GM12878 (cell line): ENCODE measurements at regions not wholly inside any gene's neighbourhood (a gene's known extent, or its start where the extent isn't known, plus 50 kb on each side); places are given as distances from the start of the nearest gene placed in this dataset.
"Not testable (repeated sequence)": the region's sequence is repeated elsewhere in the genome, so short reads cannot be mapped to it uniquely, and the experiment has no call there.

Experiments
- ATAC-seq: fragments of 200-7000 bp; cut with Tn5 transposase; 3 replicates; pipeline ENCODE4 v1.9.1; 2020; ENCODE audit warnings: mild to moderate bottlenecking, moderate library complexity
- BruUV-seq: library from RNA; stranded (reverse); fragments of 400-500 nt; replicated peaks from 2 replicates; lab custom pipeline; 2021; lab: Mats Ljungman, UMichigan
- CTCF ChIA-PET: fragments of 300-600 bp; sonication (Branson Sonifier 250); formaldehyde crosslinking; extraction: SDS; loops from one replicate; lab custom pipeline; 2021; ENCODE audit warnings: inconsistent platforms; lab: Yijun Ruan, JAX
- POLR2A ChIA-PET: fragments of 350-600 bp; formaldehyde crosslinking; extraction: SDS; loops from one replicate; lab custom pipeline; 2021; ENCODE audit warnings: inconsistent platforms; lab: Charles Lee
- RAD21 ChIA-PET: fragments of 300-600 bp; sonication (Branson Sonifier 250); formaldehyde crosslinking; loops from one replicate; lab custom pipeline; 2023; ENCODE audit warnings: antibody characterized with exemption; ENCODE audit not compliant: unreplicated experiment; lab: Charles Lee
- SMC1A ChIA-PET: fragments of 300-600 bp; sonication (Branson Sonifier 250); formaldehyde crosslinking; loops from one replicate; lab custom pipeline; 2023; ENCODE audit not compliant: unreplicated experiment, uncharacterized antibody; lab: Charles Lee
- DNase-seq: peaks from one replicate; pipeline ENCODE4 v3.0.0-alpha.2; 2011; ENCODE audit warnings: low read depth, low spot score
- FAIRE-seq: peaks from 3 replicates; lab custom pipeline; 2011; peaks lifted over from hg19 to GRCh38; lab: Jason Lieb, UNC
- H2AFZ ChIP-seq: 2 replicates; pipeline ENCODE4 v1.6.0; 2011; ENCODE audit warnings: low read depth, low read length, control low read depth; ENCODE audit not compliant: control insufficient read depth
- H3K27ac ChIP-seq: 2 replicates; pipeline ENCODE4 v1.5.1; 2011; ENCODE audit warnings: control low read depth; ENCODE audit not compliant: control insufficient read depth, insufficient read depth
- H3K27me3 ChIP-seq, 2 experiments: replicated peaks in 1 of 2; 2 replicates each; pipeline versions ENCODE4 v1.6.0 to v1.6.1; 2011; ENCODE audit warnings: low read length in 1 of 2; ENCODE audit not compliant: control insufficient read depth in 2 of 2, insufficient read depth in 2 of 2
- H3K36me3 ChIP-seq, 2 experiments: 2 replicates each; pipeline ENCODE4 v1.5.1; 2011; ENCODE audit warnings: low read length in 1 of 2; ENCODE audit not compliant: control insufficient read depth in 2 of 2, insufficient read depth in 2 of 2
- H3K4me1 ChIP-seq: 2 replicates; pipeline ENCODE4 v1.6.1; 2011; ENCODE audit warnings: mild to moderate bottlenecking, low read length, moderate library complexity, mixed read lengths; ENCODE audit not compliant: control insufficient read depth, insufficient read depth
- H3K4me2 ChIP-seq: 2 replicates; pipeline ENCODE4 v1.6.0; 2011; ENCODE audit warnings: control low read depth; ENCODE audit not compliant: control insufficient read depth, insufficient read depth
- H3K4me3 ChIP-seq: fragments of 200-600 bp; sonication (generic); 2 replicates; pipeline ENCODE4 v1.5.1; 2016
- H3K79me2 ChIP-seq: 2 replicates; pipeline ENCODE4 v1.6.0; 2011; ENCODE audit warnings: low read length; ENCODE audit not compliant: control insufficient read depth, insufficient read depth
- H3K9ac ChIP-seq: 2 replicates; pipeline ENCODE4 v1.8.0; 2011; ENCODE audit warnings: low read length, control low read depth, mixed read lengths; ENCODE audit not compliant: control insufficient read depth, insufficient read depth
- H3K9me3 ChIP-seq: replicated peaks from 3 replicates; pipeline ENCODE4 v1.5.1; 2011; ENCODE audit warnings: mild to moderate bottlenecking, low read length; ENCODE audit not compliant: control insufficient read depth, insufficient read depth
- H4K20me1 ChIP-seq: 2 replicates; pipeline ENCODE4 v1.6.0; 2011; ENCODE audit not compliant: control insufficient read depth, insufficient read depth
- BMI1 ChIP-seq: fragments of 450-650 bp; IDR thresholded peaks from 2 replicates; pipeline ENCODE4 v1.6.1; 2016; ENCODE audit warnings: mild to moderate bottlenecking, moderate library complexity, borderline replicate concordance
- SREBF2 ChIP-seq: IDR thresholded peaks from 2 replicates; pipeline ENCODE4 v1.6.1; 2012; ENCODE audit warnings: mild to moderate bottlenecking, low read length
- ZNF207 ChIP-seq: fragments of 450-650 bp; IDR thresholded peaks from 2 replicates; pipeline ENCODE4 v1.6.1; 2014; ENCODE audit warnings: antibody characterized with exemption, mild to moderate bottlenecking, borderline replicate concordance
- WGBS: methylation state at CpG from one replicate; pipeline ENCODE4 v1.1.6; 2016; ENCODE audit warnings: low lambda C conversion rate; ENCODE audit not compliant: insufficient replicate concordance, insufficient coverage; ENCODE audit errors: missing lambda C conversion rate; 5-methylcytosine and 5-hydroxymethylcytosine counted together
- in situ Hi-C: fragments of 300-500 bp; cut with MboI; formaldehyde crosslinking; loops from 9 replicates; pipeline ENCODE4 v1.14.3; 2018; ENCODE audit warnings: mixed read lengths
- intact Hi-C: fragments of 100-400 bp; cut with micrococcal nuclease; formaldehyde crosslinking; loops from one replicate; pipeline ENCODE4 v1.14.2; 2022; ENCODE audit not compliant: unreplicated experiment

GRCh38 chr16:88144028-88144511 lies 192.8 kb downstream of the BANP start (continued):
- no peak for TF ChIP-seq ZNF207
- TF ChIP-seq SREBF2 = no peak
- TF ChIP-seq BMI1 = no peak

GRCh38 chr16:88145376-88145775 lies 194.1 kb downstream of the BANP start:
- SMC1A ChIA-PET, BruUV-seq, DNase-seq, in situ Hi-C loops, CTCF ChIA-PET, H3K36me3 ChIP-seq, H3K79me2 ChIP-seq, H3K4me1 ChIP-seq, POLR2A ChIA-PET, H3K27ac ChIP-seq, H3K4me2 ChIP-seq, ATAC-seq, RAD21 ChIA-PET, H3K9ac ChIP-seq, H2AFZ ChIP-seq, FAIRE-seq, H4K20me1 ChIP-seq, intact Hi-C loops, H3K27me3 ChIP-seq, H3K4me3 ChIP-seq, H3K9me3 ChIP-seq: not testable (repeated sequence)
- WGBS = 59% methylated on average over 12 of the region's 13 CpGs

DNA sequence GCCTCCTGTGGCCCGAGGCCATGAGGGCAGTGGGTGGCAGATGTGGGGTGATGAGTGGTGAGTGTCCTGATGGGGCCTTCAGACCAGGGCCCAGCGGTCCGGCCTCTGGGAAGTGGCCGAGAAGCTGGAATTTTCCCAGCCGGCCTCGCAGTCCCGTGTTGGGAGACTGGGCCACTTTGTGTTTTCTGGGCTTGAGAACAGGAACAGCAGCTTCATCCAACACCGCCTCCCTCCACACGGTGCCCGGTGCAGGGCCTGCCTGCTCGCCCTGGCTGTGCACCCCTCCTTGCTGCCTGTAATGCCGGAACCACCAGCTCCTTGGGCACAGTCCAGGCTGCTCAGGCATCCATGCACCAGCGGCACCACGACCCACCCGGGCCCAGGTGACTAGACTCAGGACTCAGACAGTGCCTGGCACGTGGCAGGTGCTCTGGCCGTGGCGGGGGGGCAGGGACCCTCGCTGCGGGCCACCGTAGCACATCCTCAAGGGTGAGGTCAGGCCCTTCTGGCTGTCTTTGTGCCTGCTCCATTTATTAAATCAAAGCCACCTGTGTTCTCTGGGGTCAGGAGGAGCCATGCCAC lies 194.7 kb downstream of the BANP start:
- FAIRE-seq, in situ Hi-C loops, H3K79me2 ChIP-seq, ATAC-seq, H3K36me3 ChIP-seq, H3K4me2 ChIP-seq, H3K4me1 ChIP-seq, intact Hi-C loops, H3K27ac ChIP-seq, H3K9me3 ChIP-seq, CTCF ChIA-PET, BruUV-seq, SMC1A ChIA-PET, H3K27me3 ChIP-seq, RAD21 ChIA-PET, H4K20me1 ChIP-seq, H3K9ac ChIP-seq, DNase-seq, POLR2A ChIA-PET, H3K4me3 ChIP-seq, H2AFZ ChIP-seq: not testable (repeated sequence)
- 58% methylated on average over 21 of the region's 21 CpGs for WGBS
